Choroid plexus epithelial cell (primary cell): ENCODE measurements at regions not wholly inside any gene's neighbourhood (a gene's known extent, or its start where the extent isn't known, plus 50 kb on each side); places are given as distances from the start of the nearest gene placed in this dataset.

ENCODE experiments used
- DNase-seq: peaks from one replicate; pipeline ENCODE4 v3.0.0-alpha.2; 2010; ENCODE audit warnings: low read depth
- H3K4me3 ChIP-seq: 2 replicates; pipeline ENCODE4 v1.5.1; 2011; ENCODE audit warnings: low read depth, mild to moderate bottlenecking, control low read depth, low read length, moderate library complexity
- CTCF ChIP-seq: conservative IDR thresholded peaks from 2 replicates; pipeline ENCODE4 v1.5.1; 2011; ENCODE audit warnings: low read depth, mild to moderate bottlenecking, control low read depth, inconsistent platforms, low read length, moderate library complexity

- TF ChIP-seq CTCF, result no peak
- DNase-seq, result no peak
- H3K4me3 ChIP-seq, result no peak overlapping the region
Measured at GRCh38 chr12:126762150-126762549, 1504.8 kb upstream of the TMEM132C start.

- no peak for TF ChIP-seq CTCF
- DNase-seq, result no peak
- no peak overlapping the region for H3K4me3 ChIP-seq
Measured at GRCh38 chr12:126763359-126763758, 1503.6 kb upstream of the TMEM132C start.

GRCh38 chr12:126767334-126767733, 1499.6 kb upstream of the TMEM132C start:
- DNase-seq, result no peak
- H3K4me3 ChIP-seq, result no peak overlapping the region
- no peak for TF ChIP-seq CTCF

- TF ChIP-seq CTCF, result no peak
- DNase-seq, result no peak
- no peak overlapping the region for H3K4me3 ChIP-seq
Measured at GRCh38 chr12:126768517-126768916, 1498.5 kb upstream of the TMEM132C start.

GRCh38 chr12:126770188-126770587, 1496.8 kb upstream of the TMEM132C start:
- no peak for TF ChIP-seq CTCF
- DNase-seq, result no peak
- H3K4me3 ChIP-seq, result no peak overlapping the region

- TF ChIP-seq CTCF, result no peak
- peak; percentile 1 for DNase-seq
- no peak overlapping the region for H3K4me3 ChIP-seq
Measured at GRCh38 chr12:126772171-126772864, 1494.7 kb upstream of the TMEM132C start.

GRCh38 chr12:126773012-126773411, 1494.0 kb upstream of the TMEM132C start:
- no peak overlapping the region for H3K4me3 ChIP-seq
- DNase-seq, result no peak
- no peak for TF ChIP-seq CTCF
